GM04504 (cell line): ENCODE measurements at regions not wholly inside any gene's neighbourhood (a gene's known extent, or its start where the extent isn't known, plus 50 kb on each side); places are given as distances from the start of the nearest gene placed in this dataset.
A peak's percentile ranks its signal among the peaks of the same experiment; 100 is the strongest.
"Not testable (repeated sequence)": the region's sequence is repeated elsewhere in the genome, so short reads cannot be mapped to it uniquely, and the experiment has no call there.

Source experiments
- DNase-seq: peaks from one replicate; pipeline ENCODE4 v3.0.0-alpha.2; 2012; ENCODE audit warnings: low read depth

GRCh38 chr18:46229641-46230040, 125.5 kb downstream of the HAUS1 start:
- not testable (repeated sequence) for DNase-seq

GRCh38 chr18:46236156-46236555, 132.0 kb downstream of the HAUS1 start:
- no peak for DNase-seq

DNA sequence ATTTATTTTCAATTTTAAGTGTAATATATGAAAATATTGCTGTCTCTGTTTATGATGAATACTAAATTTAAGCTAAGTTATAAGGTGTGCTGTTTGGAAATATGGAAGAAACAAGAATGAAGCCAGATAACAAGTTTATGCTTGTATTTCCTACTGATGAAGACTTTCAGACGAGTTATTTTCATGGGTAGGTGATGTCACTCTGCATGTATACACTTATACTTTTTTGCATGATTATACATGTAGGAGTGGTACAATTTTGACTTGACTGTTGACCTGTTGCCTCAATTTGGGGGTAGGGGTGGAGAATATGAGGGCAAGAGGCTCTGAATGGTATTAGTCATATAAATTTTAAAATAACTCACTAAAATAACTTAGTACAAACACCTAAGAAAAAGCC, 133.7 kb downstream of the HAUS1 start:
- no peak for DNase-seq

DNA sequence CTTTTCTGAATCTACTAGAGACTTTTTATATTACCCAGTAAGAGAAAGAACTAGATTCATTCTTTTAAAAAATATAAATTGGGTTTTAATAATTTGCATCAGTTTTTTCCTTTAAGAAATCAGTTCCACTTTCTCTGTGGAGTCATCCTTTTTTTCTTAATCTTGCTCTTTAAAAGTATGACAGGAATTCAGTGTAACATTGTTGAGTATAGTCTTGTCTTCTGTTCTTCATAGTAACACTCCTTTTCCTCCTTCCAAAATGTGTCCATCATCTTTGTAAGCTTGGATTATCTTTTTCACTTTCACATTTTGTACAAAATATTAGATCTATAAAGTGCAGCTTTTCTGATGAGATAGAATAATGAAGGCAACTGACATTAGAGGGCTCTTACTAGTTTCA, 135.4 kb downstream of the HAUS1 start:
- DNase-seq, result no peak

DNA sequence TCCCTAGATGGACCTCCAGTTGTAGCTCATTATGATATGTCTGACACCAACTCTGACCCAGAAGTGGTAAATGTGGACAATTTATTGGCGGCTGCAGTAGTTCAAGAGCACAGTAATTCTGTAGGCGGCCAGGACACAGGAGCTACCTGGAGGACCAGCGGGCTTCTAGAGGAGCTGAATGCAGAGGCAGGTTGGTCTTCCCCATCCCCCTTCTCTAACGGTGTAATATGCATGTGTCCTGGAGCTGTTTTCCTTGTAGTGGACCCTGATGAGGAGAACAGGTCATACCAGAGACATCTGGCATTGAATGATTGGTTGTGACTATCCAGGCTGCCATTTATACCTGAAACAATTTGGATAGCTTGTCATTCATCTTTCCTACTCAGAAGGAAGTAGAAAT, 135.8 kb downstream of the HAUS1 start:
- DNase-seq, result no peak

- DNase-seq, result not testable (repeated sequence)
Observed at GRCh38 chr18:46241393-46241792, 137.2 kb downstream of the HAUS1 start.

GRCh38 chr18:46242183-46242582, 138.0 kb downstream of the HAUS1 start:
- DNase-seq, result no peak

DNA sequence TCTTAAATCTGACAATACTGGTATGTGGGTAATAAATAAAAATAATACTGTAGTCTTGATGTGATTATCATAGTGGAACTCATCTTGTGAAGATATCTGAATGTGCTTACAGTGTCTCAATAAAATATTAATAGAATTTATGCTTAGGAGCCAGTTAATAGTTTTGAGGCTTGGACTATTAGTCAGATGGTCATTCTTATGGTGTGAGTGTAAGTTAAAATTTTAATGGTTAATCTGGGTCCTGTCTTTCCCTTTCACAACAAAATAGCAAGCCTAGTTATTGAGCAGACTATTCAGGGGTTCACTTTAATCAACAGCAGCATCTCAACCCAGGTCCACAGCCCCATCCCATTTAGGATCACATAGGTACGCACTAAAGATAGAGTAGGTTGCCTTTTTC, 138.9 kb downstream of the HAUS1 start:
- DNase-seq, result no peak

- DNase-seq, result no peak
Observed at GRCh38 chr18:46243673-46244072, 139.5 kb downstream of the HAUS1 start.

DNA sequence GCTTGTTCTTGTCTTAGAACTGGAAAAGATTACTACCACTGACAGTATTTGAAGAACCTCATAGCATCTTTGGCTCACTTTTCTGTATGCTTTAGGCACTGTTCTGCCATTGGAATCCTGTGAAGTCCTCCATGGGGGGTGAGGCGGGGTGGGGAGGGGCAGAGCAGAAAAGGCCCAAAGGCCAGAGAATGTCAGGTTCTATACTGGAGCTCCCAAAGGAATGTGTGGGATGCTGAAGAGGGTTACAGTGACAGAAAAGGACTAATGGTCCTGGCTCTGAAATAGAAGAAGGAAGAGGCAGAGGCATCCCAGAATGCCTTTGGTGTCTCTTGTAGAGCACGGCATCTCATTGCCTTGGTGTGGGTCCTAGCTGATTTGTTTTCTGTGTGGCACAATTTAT, 141.9 kb downstream of the HAUS1 start:
- DNase-seq, result no peak

DNA sequence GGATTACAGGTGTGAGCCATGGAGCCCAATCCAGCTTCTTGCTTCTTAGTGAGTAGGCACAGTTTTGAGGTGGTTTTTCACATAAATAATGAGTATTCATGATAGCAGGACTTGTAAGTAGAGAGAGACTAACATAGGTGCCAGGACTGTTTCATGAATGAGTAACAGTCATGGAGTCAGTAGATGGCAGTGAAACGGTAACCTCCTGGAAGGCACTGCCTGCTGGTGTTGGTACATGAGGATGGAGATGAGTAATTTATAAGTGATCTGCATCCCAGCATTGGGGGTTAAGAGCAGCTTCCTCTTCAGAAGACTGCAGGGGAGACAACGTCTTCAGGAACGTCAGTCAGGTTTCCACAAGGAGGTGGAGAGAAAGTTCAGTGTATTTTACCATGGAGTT, 143.8 kb downstream of the HAUS1 start:
- no peak for DNase-seq

DNA sequence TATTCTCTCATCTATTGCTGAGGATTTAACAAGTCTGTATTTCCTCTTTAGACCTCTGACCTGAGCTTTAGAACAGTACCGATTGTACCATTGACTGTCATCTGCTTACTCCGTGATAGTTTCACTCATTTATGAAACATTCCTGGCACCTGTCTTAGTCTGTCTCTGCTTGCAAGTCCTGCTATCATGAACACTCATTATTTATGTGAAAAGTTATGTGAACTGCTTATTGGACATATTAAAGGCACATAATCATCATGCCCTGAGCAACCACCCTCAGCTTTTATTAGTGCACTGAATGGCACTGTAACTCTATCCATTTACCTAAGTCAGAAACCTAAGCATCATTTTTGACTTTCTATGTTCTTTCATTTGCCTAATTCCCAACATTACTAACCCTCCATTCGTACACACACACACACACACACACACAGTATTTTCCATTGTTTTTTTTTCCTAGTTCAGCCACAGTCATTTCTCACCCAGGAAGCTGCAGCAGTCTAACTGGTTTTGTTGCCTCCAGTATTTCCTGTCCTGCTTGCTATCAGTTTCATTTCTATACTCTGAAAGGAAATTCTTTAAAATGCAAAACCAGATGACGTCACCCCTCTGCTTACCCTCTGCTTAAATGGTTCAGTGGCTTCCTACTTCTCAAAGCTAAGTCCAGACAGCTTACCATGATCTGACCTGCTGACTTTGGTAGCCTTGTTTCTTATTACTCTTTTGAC, 146.1 kb downstream of the HAUS1 start:
- DNase-seq, result no peak

DNA sequence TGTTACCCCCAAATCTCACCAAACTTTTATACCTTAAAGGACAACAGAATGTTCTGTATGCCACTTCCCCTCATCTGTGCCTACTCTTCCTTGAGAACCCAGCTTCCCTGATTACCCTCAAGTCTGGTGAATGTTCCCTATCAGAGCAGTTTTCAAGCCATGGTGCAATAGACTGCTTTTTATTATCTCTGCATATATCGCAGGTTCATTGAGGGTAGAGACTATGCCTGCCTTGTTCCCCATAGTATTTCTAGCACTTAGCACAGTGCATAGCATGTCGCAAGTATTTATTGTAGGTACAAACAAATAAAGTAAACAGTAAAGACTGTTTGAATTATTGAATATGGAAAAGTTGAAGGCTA, 146.6 kb downstream of the HAUS1 start:
- DNase-seq, result no peak

- no peak for DNase-seq
Observed at GRCh38 chr18:46252759-46253158, 148.6 kb downstream of the HAUS1 start.

- DNase-seq, result peak; percentile 27
Observed at GRCh38 chr18:46253498-46253897, 149.3 kb downstream of the HAUS1 start.

DNA sequence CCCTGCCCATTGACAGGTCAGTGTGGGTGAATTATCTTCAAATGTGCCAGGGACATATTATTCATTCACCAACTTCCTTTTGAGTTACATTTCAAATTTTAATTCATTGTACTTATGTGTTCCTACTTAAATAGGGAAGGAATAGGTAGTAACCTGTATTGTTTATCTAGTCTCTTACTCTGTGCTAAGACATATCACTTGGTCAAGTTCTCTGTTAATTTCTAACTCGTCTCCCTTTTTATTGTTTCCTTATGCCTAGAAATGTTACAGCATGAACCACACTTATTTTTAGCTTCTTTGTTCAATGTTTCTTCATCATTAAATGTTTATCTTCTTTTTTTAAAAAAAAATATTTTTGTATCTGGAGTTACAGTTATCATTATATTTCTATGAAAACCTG, 151.9 kb downstream of the HAUS1 start:
- DNase-seq, result no peak

DNA sequence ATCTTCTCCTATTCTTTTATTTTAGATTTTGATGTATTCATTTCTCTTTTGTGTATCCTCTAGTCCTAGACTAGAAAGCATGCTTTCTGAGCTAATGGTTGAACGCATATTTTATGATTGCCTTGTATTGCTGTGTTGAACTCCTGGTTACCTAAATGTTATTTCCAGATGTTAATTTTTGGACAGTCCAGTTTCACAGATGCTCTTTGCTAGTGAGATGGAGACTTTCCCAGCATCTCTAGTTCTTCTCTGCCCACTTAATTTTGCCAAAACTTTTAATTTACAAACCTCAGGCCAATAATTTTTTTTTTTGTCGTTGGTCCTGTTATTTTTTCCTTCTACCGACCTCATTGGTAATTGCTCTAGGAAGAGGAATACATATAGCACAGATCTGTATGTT, 153.2 kb downstream of the HAUS1 start:
- no peak for DNase-seq

DNA sequence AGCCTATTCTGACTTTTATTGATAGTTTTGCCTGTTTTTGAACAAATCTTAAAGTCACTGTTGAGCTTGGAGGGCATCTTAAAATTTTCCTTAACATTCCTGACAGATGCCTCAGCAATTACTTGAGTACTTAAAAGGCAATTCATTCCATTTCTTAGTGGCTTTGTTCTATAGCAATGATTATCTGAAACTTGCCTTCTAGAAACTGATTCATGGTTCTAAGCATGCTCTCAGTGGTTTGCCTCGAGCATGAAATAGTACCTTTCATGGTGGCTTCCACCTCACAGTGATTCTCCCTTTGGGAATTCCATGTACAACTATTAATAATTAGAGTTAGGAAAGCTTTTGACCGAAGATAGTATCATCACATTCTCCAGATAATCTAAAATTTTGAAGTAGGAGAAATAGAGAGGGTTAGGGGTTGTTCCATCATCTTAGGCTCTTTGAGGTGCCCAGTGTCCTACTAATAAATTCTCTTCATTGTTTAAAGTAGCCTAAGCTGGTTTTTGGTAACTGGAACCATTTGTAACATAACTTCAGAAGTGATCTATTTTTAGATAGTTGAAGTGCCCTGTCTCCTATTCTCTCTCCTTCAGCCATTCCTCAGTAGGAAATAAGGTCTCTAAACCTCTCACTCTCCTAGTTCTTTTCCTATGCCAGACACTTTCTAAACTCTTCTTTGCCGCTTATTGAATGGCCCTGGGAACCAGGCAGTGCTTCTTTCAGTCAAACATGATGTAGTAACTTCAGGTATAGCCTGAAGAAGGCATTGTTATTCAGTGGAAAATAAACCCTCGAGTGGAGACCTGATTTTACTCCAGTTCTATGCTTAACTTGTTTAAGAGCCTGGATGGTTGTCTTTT, 156.1 kb downstream of the HAUS1 start:
- DNase-seq, result peak; percentile 24

DNA sequence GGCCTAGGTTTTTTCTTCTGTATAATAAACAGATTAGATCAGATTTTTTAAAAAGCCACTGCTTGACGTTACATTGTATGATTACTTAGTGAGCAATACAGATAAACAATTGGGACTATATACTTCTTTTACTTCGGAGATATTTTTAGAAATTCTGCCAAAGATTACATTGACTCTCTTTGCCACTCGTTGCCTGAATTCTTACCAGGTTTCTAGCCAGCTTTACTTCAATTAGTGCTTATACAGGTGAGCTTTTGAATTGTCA, 156.6 kb downstream of the HAUS1 start:
- no peak for DNase-seq

DNA sequence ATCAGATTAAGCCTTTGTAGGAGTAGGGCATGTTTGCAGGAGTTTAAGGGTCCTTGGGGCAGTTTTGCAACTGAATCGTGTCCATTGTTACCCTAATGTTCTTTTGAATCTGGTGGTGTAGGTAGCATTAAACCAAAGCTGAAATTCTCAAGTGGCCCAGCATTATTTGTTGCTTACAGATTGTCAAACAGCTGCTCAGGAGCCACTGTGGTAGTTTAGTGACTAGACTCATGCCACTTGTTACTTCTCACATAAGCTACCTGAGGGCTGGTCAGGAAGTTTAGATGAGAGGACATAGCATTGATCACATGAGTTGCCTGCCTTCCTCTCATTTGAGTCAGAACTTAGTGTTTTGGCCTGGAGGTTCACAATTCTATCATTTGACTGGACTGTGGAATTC, 157.6 kb downstream of the HAUS1 start:
- DNase-seq, result no peak

DNA sequence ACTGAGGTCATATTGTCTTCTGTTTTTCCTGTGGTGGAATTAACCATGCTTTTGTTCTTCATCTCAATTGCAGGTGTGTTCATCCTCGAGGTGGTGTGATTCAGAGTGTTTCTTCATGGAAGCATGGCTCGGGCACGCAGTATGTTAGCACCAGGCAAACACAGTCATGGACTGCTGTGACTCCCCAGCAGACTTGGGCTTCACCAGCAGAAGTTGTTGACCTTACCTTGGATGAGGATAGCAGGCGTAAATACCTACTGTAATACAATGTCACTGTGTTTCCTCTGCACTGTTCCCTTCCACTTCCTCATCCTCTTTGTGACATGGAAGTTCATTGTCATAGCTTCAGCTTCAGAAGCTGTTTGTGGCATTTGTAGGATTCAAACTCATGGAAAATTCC, 158.7 kb downstream of the HAUS1 start:
- no peak for DNase-seq

- DNase-seq, result no peak
Observed at GRCh38 chr18:46264255-46264654, 160.1 kb downstream of the HAUS1 start.

DNA sequence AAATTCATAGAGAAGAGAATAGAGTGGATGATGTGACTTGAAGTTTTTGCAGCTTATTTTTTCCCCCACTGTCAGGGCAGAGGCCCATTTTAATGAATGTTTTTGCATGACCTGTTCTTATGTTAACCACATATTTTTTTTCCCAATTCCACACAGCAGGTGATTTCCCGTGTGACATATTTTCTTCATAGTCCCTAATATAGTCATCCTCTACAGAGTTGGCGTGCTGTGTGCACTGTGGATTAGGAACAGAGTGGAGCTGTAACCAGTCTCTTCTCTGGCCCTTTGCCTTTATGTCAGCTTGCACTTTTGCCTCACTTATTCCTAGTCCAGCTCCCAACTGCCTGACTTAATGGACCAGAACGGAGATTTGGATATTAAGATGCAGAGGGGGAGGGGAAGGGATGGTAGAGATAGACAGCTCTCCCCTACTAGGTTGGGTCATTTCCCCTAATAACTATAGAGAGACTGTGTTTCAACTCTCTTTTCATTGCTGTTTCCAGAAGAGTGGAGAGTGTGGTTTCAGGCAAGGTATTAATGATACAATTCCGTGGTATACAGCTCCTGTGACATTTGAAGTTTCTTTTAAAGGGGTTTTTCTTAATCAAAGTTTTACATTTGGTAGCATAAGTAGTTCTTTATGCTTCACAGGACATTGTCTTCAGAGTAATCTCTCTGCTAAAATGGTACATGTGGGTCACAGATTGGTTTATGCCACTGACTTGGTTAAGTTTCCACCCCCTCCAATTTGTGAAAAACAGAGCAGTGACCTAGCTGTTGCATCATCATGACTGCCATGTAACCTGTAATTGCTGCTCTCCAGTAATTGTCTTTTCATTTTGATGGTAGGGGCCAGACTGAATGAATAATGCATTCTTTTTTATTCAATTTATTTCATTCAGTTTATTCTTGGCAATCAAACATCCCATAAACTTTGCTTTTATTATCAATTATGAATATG, 161.3 kb downstream of the HAUS1 start:
- no peak for DNase-seq
